ENCODE measurements at regions not wholly inside any gene's neighbourhood (a gene's known extent, or its start where the extent isn't known, plus 50 kb on each side); places are given as distances from the start of the nearest gene placed in this dataset.

GRCh38 chr2:7721413-7721995 is 804.3 kb downstream of the RNF144A start:
- peaks cover 27% of the 10 kb centered on the region for H3K4me1 ChIP-seq (ENCODE audit: control insufficient read depth, low read length)
- H3K79me2 ChIP-seq (ENCODE audit: control insufficient read depth, low read length): no peaks in the 10 kb centered on the region
- no peak overlapping the region for H3K27ac ChIP-seq (ENCODE audit: low read depth, low read length)
- no peaks in the 10 kb centered on the region for H3K9me2 ChIP-seq (replicated peaks; ENCODE audit: control insufficient read depth, low read length)
- H3K27me3 ChIP-seq (ENCODE audit: control insufficient read depth, low read length): no peaks in the 10 kb centered on the region
- TF ChIP-seq CTCF (IDR thresholded peaks at IDR 0.05; ENCODE audit: low read depth, low read length, poor library complexity, severe bottlenecking) (no peak), EZH2phosphoT487 (IDR thresholded peaks at IDR 0.05; ENCODE audit: borderline replicate concordance, low read length) (no peak)
- no peak overlapping the region for H3K4me2 ChIP-seq (ENCODE audit: low read length)
- H3K9me3 ChIP-seq (ENCODE audit: control insufficient read depth, insufficient read depth, low read length): peaks cover 4% of the 10 kb centered on the region; the same call in 1 of the 2 replicates
- H3K36me3 ChIP-seq (ENCODE audit: control insufficient read depth, low read length): peaks cover 7% of the 10 kb centered on the region; the same call in 1 of the 2 replicates
- H3F3A ChIP-seq (ENCODE audit: control insufficient read depth, insufficient read depth): no peaks in the 10 kb centered on the region
- no peaks in the 10 kb centered on the region for H4K20me1 ChIP-seq (ENCODE audit: control insufficient read depth, insufficient read depth, low read depth, low read length)
- H3K4me3 ChIP-seq (ENCODE audit: low read length): no peak overlapping the region

- Histone ChIP-seq H3K27ac (ENCODE audit: low read depth, low read length) (no peak overlapping the region), H3K4me3 (ENCODE audit: low read length) (no peak overlapping the region), H3K36me3 (ENCODE audit: control insufficient read depth, low read length) (peaks cover 7% of the 10 kb centered on the region; the same call in 1 of the 2 replicates), H3F3A (ENCODE audit: control insufficient read depth, insufficient read depth) (no peaks in the 10 kb centered on the region), H3K4me1 (ENCODE audit: control insufficient read depth, low read length) (peaks cover 31% of the 10 kb centered on the region), H3K9me2 (replicated peaks; ENCODE audit: control insufficient read depth, low read length) (no peaks in the 10 kb centered on the region), H4K20me1 (ENCODE audit: control insufficient read depth, insufficient read depth, low read depth, low read length) (no peaks in the 10 kb centered on the region), H3K27me3 (ENCODE audit: control insufficient read depth, low read length) (no peaks in the 10 kb centered on the region), H3K4me2 (ENCODE audit: low read length) (no peak overlapping the region), H3K79me2 (ENCODE audit: control insufficient read depth, low read length) (no peaks in the 10 kb centered on the region), H3K9me3 (ENCODE audit: control insufficient read depth, insufficient read depth, low read length) (peaks cover 4% of the 10 kb centered on the region; the same call in 1 of the 2 replicates)
- TF ChIP-seq CTCF (IDR thresholded peaks at IDR 0.05; ENCODE audit: low read depth, low read length, poor library complexity, severe bottlenecking) (no peak), EZH2phosphoT487 (IDR thresholded peaks at IDR 0.05; ENCODE audit: borderline replicate concordance, low read length) (no peak)
These were observed 805.1 kb downstream of the RNF144A start for GRCh38 chr2:7722212-7722910.

- Histone ChIP-seq H4K20me1 (ENCODE audit: control insufficient read depth, insufficient read depth, low read depth, low read length) (no peaks in the 10 kb centered on the region), H3K27me3 (ENCODE audit: control insufficient read depth, low read length) (no peaks in the 10 kb centered on the region), H3K9me2 (replicated peaks; ENCODE audit: control insufficient read depth, low read length) (no peaks in the 10 kb centered on the region), H3K9me3 (ENCODE audit: control insufficient read depth, insufficient read depth, low read length) (peaks cover 4% of the 10 kb centered on the region; the same call in 1 of the 2 replicates), H3K4me2 (ENCODE audit: low read length) (no peak overlapping the region), H3K79me2 (ENCODE audit: control insufficient read depth, low read length) (no peaks in the 10 kb centered on the region), H3K27ac (ENCODE audit: low read depth, low read length) (no peak overlapping the region), H3K36me3 (ENCODE audit: control insufficient read depth, low read length) (peaks cover 7% of the 10 kb centered on the region; the same call in 1 of the 2 replicates), H3K4me1 (ENCODE audit: control insufficient read depth, low read length) (peaks cover 32% of the 10 kb centered on the region), H3K4me3 (ENCODE audit: low read length) (no peak overlapping the region), H3F3A (ENCODE audit: control insufficient read depth, insufficient read depth) (no peaks in the 10 kb centered on the region)
- TF ChIP-seq CTCF (IDR thresholded peaks at IDR 0.05; ENCODE audit: low read depth, low read length, poor library complexity, severe bottlenecking): no peak
- no peak for TF ChIP-seq EZH2phosphoT487 (IDR thresholded peaks at IDR 0.05; ENCODE audit: borderline replicate concordance, low read length)
These were observed 807.1 kb downstream of the RNF144A start for GRCh38 chr2:7724336-7724735.

All from DOHH2 (cell line).